GM12892 (cell line): ENCODE measurements at regions not wholly inside any gene's neighbourhood (a gene's known extent, or its start where the extent isn't known, plus 50 kb on each side); places are given as distances from the start of the nearest gene placed in this dataset.
"Not testable (repeated sequence)": the region's sequence is repeated elsewhere in the genome, so short reads cannot be mapped to it uniquely, and the experiment has no call there.

Experiments
- DNase-seq: peaks from one replicate; pipeline ENCODE4 v3.0.0; 2011; ENCODE audit not compliant: insufficient read length
- FAIRE-seq: peaks from 2 replicates; lab custom pipeline; 2011; peaks lifted over from hg19 to GRCh38; lab: Jason Lieb, UNC
- POLR2A ChIP-seq: IDR thresholded peaks from 2 replicates; pipeline ENCODE4 v1.6.1; 2011; ENCODE audit warnings: low read depth, low read length, control low read depth
- POLR2AphosphoS5 ChIP-seq: IDR thresholded peaks from 2 replicates; pipeline ENCODE4 v1.6.1; 2011; ENCODE audit warnings: low read depth, low read length, control low read depth
- TAF1 ChIP-seq: IDR thresholded peaks from 2 replicates; pipeline ENCODE4 v1.6.1; 2011; ENCODE audit warnings: low read depth, mild to moderate bottlenecking, control low read depth, low read length, borderline replicate concordance

DNA sequence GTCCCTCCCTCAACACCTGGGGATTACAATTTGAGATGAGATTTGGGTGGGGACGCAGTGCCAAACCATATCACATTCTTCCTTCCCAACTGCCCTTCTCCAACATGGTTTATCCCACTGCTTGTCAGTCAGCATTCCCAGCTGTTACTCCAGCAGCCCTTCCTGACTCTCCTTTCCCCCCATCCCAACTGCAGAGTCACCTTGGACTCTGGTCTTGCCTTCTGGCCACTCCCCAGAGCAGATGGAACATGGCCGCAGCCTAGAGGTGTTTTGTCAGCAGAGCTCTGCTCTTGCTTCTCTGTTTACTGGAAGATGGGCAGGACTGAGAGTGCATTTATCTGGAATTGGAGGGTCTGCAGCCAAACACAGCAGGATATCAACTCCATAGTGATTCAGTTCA is 51.2 kb upstream of the MEX3C start:
- no peak for TF ChIP-seq POLR2AphosphoS5
- TF ChIP-seq POLR2A, result no peak
- TF ChIP-seq TAF1, result no peak
- FAIRE-seq, result no peak
- no peak for DNase-seq

DNA sequence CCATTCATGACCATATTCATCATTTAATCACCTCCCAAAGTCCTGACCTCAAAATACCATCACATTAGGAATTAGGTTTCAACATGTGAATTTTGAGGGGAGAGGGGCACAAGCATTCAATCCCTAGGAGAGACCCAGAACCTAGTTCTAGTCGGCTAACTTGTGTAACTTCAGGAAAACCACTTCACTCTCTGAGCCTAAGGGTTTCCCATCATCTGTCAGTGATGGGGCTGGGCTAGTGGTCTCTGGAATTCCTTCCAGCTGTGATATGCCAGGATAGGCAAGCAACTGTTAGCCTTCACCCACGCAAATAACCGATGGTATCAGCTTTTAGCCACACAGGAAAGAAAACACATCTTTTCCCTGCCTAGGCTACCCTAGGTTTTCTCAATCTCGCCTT is 52.5 kb upstream of the MEX3C start:
- DNase-seq (no peak), FAIRE-seq (no peak)
- TF ChIP-seq TAF1 (no peak), POLR2A (no peak), POLR2AphosphoS5 (no peak)

DNA sequence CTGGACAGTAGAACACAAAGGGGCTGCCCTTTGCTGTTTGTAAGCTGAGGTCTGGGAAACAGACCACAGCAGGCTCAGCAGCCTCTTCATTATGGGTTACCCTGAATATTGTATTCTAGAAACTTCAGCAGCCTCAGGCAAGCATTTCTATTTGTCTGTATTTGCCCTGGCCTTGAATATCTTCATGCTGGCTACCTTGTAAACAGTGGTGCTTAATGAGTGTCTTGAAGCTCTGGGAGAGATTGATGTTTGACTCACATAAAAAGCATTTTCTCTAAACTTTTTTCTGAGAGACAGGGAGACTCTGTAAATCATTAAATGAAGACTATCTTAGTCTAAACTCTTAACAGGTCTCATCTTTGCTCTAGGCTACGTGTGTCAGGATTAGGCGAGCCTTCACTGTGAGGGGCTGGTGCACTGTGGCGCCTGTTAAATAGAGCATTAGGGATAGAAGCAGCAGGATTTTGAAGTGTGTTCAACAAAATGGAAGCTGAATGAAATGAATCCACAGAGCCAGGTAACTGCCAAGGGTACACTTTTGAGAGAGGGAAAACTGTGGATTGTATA is 53.1 kb upstream of the MEX3C start:
- no peak for TF ChIP-seq TAF1
- TF ChIP-seq POLR2A, result no peak
- TF ChIP-seq POLR2AphosphoS5, result no peak
- FAIRE-seq (no peak), DNase-seq (no peak)

DNA sequence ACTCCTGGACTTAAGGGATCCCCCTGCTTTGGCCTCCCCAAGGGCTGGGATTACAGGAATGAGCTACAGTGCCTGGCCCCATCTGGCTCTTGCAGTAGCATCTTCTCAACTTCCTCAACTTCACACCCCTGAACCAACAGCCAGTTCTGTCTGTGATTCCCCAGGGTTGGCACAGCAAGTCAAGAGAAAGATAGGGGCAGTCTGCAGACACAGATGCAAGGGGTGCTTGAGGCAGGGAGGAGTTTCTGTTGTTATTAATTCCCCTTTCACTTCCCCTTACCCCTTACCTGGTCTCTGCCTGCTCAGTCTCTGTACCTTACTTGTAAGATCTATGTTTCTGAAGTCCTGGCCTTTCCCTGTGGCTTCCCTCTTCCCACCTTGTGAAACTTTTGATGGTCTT is 54.1 kb upstream of the MEX3C start:
- TF ChIP-seq TAF1, result no peak
- TF ChIP-seq POLR2A, result no peak
- no peak for TF ChIP-seq POLR2AphosphoS5
- peak; percentile 15 for DNase-seq
- peak; percentile 17 for FAIRE-seq

DNA sequence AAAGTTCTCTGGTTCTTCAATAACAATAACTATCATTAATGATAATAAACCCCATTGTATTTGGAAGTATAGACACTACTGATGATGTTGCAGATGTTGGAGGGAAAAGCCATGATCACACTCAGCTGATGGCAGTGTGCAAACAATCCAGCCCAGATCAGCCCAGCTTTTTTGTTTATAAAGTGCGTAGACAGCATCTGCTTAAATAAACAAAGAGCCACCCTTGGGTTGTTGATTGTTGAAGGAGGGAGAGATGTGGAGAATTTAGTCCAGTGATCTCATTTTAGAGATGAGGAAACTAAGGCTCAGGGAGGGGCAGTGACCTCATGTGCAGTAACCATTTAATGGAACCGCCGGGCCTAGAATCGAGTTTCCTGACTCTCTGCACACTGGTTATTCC is 56.0 kb upstream of the MEX3C start:
- TF ChIP-seq POLR2A, result no peak
- TF ChIP-seq TAF1, result no peak
- no peak for TF ChIP-seq POLR2AphosphoS5
- DNase-seq, result no peak
- FAIRE-seq, result no peak

DNA sequence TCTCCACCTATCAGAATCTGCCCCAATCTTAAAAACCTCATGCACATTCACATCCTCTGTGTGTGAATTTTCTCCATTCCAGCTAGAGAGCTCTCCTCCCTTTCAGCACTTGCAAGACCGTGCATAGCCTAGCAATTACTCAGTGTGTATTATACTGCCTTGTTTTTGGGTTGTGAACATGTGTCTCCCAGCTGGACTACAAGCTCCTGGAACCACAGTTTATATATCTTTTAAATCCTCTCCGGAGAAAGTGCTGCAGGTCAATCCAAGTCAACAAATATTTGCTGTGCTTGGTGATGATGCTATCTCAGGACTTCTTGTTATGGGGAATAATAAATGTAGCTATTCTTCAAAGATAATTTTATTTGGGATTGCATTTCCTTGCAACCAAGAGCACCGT is 58.2 kb upstream of the MEX3C start:
- no peak for DNase-seq
- FAIRE-seq, result no peak
- no peak for TF ChIP-seq TAF1
- no peak for TF ChIP-seq POLR2A
- no peak for TF ChIP-seq POLR2AphosphoS5

DNA sequence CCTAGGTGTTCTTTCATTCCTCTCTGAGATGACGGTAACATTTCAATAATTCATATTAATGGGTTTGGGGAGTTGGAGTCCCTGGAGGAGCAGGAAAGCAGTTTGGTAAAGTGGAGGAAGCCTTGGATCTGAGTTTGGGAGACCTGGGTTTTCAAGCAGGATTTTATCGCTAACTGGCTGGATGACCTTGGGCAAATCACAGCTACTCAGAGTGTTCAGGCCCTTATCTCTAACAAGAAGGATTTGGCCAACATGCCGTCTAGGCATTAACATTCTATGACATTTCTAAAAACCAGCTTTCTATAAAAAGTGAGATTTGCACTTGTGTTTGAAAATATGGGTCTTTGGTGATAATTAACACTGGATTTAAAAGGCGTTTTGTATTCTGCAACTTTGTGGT is 59.7 kb upstream of the MEX3C start:
- FAIRE-seq (no peak), DNase-seq (no peak)
- TF ChIP-seq POLR2AphosphoS5, result no peak
- TF ChIP-seq POLR2A, result no peak
- no peak for TF ChIP-seq TAF1

DNA sequence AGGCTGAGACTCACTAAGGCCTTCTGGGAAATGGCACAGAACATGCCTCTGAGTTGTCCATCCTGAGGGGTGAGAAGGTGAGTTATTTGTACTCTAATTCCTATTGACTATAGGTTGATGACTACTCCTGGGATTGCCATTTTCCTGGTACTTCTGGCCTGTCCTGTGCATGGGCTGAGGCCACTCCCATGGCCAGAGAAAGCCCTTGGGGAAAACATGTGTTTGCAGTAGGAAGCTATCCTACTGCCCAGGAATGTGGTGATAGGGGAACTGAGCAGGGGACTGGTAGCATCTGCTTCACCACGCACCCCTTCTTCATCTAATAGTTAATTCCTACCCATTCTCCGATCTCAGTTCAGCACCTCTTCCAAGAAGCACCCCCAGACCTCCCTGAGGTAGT is 62.6 kb upstream of the MEX3C start:
- FAIRE-seq (no peak), DNase-seq (no peak)
- TF ChIP-seq POLR2AphosphoS5, result no peak
- no peak for TF ChIP-seq TAF1
- no peak for TF ChIP-seq POLR2A

DNA sequence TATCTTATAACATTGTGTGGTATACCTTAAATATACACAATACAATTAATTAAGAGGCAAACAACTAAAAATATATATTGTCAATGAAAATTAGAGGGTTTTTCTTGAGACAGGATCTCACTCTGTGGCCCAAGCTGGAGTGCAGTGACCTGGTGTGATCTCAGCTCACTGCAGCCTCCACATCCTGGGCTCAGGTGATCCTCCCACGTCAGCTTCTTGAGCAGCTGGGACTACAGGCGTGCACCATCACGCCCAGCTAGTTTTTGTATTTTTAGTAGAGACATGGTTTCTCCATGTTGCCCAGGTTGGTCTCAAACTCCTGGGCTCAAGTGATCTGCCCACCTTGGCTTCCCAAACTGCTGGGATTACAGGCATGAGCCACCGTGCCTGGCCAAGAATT is 68.6 kb upstream of the MEX3C start:
- DNase-seq, result not testable (repeated sequence)

DNA sequence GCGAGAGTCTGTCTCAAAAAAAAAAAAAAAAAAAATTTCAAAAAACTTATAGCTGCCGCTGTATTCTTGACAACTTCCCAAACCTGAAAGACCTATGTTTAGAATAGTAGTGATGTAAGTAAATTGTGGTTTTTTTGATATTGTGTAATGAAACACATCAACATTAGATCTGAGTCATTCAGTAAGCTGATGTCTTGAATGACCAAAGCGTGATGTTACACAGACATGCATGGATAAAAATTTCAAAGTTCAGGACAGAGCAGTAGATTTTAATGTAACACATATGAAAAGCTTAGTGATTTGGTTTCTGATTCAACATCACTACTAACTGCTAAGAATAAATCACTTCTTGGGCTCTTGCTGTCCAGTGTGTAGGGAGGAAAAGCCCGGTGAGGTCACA is 69.3 kb upstream of the MEX3C start:
- DNase-seq (no peak), FAIRE-seq (no peak)
- TF ChIP-seq POLR2A (no peak), TAF1 (no peak), POLR2AphosphoS5 (no peak)

More for the DNA sequence above, 68.6 kb upstream of the MEX3C start:
- not testable (repeated sequence) for FAIRE-seq

DNA sequence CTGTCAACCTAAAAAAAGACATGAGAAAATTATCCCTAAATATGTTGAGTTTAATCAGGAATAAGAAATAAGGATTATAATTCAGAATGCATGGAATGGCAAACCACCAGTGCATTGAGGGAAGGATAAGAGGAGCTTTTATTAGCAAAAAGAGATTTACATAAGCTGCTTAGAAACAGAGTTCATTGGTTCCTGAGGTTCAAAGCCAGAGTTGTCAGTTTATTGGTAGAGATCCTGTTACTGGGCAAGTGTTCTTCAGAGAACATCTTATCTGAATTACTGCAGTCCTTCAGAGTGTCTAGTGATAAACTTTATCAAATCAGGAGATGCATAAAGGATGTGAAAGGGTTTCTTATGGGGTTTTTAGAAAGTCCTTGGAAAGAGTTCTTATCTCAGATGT is 76.0 kb upstream of the MEX3C start:
- TF ChIP-seq TAF1 (no peak), POLR2A (no peak), POLR2AphosphoS5 (no peak)
- FAIRE-seq, result no peak
- no peak for DNase-seq

DNA sequence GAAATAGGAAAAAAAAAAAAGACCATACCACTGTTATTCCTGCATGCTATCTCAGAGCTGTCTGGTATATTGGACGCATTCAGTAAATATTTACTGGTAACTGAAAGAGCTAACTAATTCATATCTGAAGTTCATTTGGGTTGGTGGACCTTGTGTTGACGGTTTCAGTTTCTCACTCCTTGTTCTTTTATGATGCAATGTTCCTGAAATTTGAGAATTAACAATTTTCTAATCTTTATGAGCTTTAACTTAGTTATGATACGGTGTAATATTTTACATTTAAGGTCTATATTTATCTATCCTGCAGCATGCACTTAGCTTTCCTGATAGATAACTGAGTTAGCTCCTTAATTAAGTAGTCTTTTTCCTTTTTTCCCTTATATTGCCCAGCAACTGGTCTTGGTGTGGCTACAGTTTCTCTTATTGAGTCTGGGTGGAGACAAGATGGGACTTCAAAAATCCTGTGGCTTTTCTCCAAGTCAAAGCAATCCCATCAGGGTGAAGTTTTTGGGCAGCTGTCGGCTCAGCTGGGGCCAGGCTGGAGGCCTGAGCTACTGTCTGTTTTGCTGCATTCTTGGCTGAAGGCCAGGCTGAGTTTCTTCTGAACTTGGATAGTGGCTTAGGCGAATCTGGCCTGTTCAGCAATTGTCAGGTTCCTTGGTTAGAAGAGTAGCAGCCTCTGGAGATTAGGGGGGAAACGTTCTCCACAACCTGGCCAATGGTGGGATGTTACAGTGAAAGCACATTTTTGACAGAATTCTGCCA is 78.4 kb upstream of the MEX3C start:
- FAIRE-seq (no peak), DNase-seq (no peak)
- TF ChIP-seq POLR2A, result no peak

DNA sequence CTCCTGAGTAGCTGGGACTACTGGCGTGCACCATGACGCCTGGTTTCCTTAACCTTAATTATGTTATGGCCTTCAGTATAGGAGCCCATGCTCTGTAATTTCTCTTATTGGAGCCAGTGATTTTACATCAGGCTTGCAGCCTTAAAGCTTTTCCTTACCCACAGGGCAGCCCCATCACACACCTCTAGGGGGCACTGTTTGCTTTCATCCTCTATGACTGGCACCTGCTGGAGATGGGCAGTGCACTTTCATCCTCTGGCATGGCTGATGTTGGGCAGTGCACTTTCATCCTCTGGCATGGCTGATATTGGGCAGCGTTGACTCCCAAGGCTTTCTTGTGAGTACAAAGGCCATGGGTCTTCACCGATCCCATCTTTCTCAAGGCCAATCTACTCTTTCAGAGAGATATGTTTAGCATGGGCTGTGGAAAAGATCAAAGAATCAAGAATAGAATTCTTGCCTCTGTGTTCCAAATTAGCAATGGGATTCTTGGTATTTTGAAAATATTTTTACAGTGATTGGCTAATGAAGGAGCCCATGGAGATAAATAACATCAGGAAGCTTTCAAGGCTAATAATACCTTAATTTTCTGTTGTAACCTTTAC is 80.7 kb upstream of the MEX3C start:
- no peak for TF ChIP-seq POLR2A
- no peak for TF ChIP-seq POLR2AphosphoS5
- no peak for TF ChIP-seq TAF1
- FAIRE-seq (no peak), DNase-seq (no peak)

DNA sequence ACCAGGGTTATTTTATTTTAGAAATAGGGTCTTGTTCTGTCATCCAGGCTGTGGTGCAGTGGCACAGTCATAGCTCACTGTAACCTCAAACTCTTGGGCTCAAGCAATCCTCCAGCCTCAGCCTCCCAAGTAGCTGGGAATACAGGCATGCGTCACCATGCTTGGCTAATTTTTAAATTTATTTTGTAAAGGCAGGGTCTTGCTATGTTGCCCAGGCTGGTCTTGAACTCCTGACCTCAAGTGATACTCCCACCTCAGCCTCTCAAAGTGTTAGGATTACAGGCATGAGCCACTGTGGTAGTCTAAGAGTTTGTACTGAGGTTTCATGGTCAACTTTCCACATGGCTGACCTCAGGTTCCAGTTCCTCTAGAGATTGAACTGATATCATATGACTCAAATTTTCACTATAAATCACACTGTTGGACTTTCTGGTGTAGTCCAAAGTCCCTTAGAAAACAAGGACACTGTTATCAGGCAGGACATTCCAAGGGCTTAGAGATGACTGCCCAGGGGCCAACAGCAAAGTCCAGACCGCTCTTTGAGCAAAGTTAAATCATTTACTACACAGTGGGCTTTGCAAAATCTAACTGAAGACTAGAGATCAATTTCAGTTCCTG is 82.0 kb upstream of the MEX3C start:
- FAIRE-seq, result no peak
- no peak for DNase-seq
- TF ChIP-seq TAF1 (no peak), POLR2AphosphoS5 (no peak), POLR2A (no peak)
